HG03354 (cell line): ENCODE measurements at regions not wholly inside any gene's neighbourhood (a gene's known extent, or its start where the extent isn't known, plus 50 kb on each side); places are given as distances from the start of the nearest gene placed in this dataset.
"Not testable (repeated sequence)": the region's sequence is repeated elsewhere in the genome, so short reads cannot be mapped to it uniquely, and the experiment has no call there.

ENCODE experiments used
- ATAC-seq: cut with Tn5 transposase; IDR thresholded peaks from one replicate; pipeline ENCODE4 v1.9.1; 2021; ENCODE audit warnings: mild to moderate bottlenecking; ENCODE audit not compliant: unreplicated experiment, poor library complexity, severe bottlenecking

- not testable (repeated sequence) for ATAC-seq
Observed at GRCh38 chr6:74468552-74468951, 737.3 kb downstream of the COL12A1 start.

- no peak for ATAC-seq
Observed at GRCh38 chr6:74467533-74468215, 738.2 kb downstream of the COL12A1 start.

- no peak for ATAC-seq
Observed at GRCh38 chr6:74466572-74466971, 739.3 kb downstream of the COL12A1 start.

- ATAC-seq: no peak
Observed at GRCh38 chr6:74459260-74459659, 746.6 kb downstream of the COL12A1 start.

GRCh38 chr6:74458536-74458935 is 747.3 kb downstream of the COL12A1 start:
- ATAC-seq: no peak

GRCh38 chr6:74455786-74456185 is 750.1 kb downstream of the COL12A1 start:
- ATAC-seq: no peak

GRCh38 chr6:74451953-74452352 is 753.9 kb downstream of the COL12A1 start:
- ATAC-seq: no peak

GRCh38 chr6:74448850-74449249 is 752.8 kb downstream of the CD109 start:
- no peak for ATAC-seq

GRCh38 chr6:74447013-74447412 is 751.0 kb downstream of the CD109 start:
- ATAC-seq: peak; percentile 98

GRCh38 chr6:74439123-74439811 is 743.3 kb downstream of the CD109 start:
- ATAC-seq: no peak

GRCh38 chr6:74438395-74438794 is 742.4 kb downstream of the CD109 start:
- not testable (repeated sequence) for ATAC-seq

- no peak for ATAC-seq
Observed at GRCh38 chr6:74434171-74434570, 738.2 kb downstream of the CD109 start.

- ATAC-seq: no peak
Observed at GRCh38 chr6:74431873-74432580, 736.0 kb downstream of the CD109 start.

GRCh38 chr6:74420221-74420620 is 724.2 kb downstream of the CD109 start:
- no peak for ATAC-seq

- ATAC-seq: no peak
Observed at GRCh38 chr6:74415056-74415455, 719.1 kb downstream of the CD109 start.

- ATAC-seq: no peak
Observed at GRCh38 chr6:74410630-74411029, 714.6 kb downstream of the CD109 start.

- ATAC-seq: peak; percentile 92
Observed at GRCh38 chr6:74409447-74409846, 713.4 kb downstream of the CD109 start.

GRCh38 chr6:74408844-74409243 is 712.8 kb downstream of the CD109 start:
- ATAC-seq: no peak

GRCh38 chr6:74404366-74404765 is 708.4 kb downstream of the CD109 start:
- ATAC-seq: no peak

GRCh38 chr6:74402781-74403180 is 706.8 kb downstream of the CD109 start:
- ATAC-seq: no peak

GRCh38 chr6:74378437-74378836 is 682.4 kb downstream of the CD109 start:
- ATAC-seq: not testable (repeated sequence)
